NCI-H1930 (cell line): ENCODE measurements at regions not wholly inside any gene's neighbourhood (a gene's known extent, or its start where the extent isn't known, plus 50 kb on each side); places are given as distances from the start of the nearest gene placed in this dataset.

Experiments
- DNase-seq, 2 experiments: peaks; one replicate each; lab custom pipeline; 2025; lab: John Stamatoyannopoulos, UW

- no peak for DNase-seq
Observed at GRCh38 chr7:10888861-10889260, 84.8 kb upstream of the PHF14 start.

- DNase-seq = no peak
Observed at GRCh38 chr7:10889266-10889898, 84.3 kb upstream of the PHF14 start.

GRCh38 chr7:10908600-10908999, 65.1 kb upstream of the PHF14 start:
- DNase-seq = no peak

GRCh38 chr7:10910447-10910846, 63.2 kb upstream of the PHF14 start:
- DNase-seq = no peak

- no peak for DNase-seq
Observed at GRCh38 chr7:10912077-10912476, 61.6 kb upstream of the PHF14 start.

GRCh38 chr7:10913457-10913856, 60.2 kb upstream of the PHF14 start:
- no peak for DNase-seq

- no peak for DNase-seq
Observed at GRCh38 chr7:10918093-10918590, 55.5 kb upstream of the PHF14 start.

- no peak for DNase-seq
Observed at GRCh38 chr7:10919923-10920322, 53.7 kb upstream of the PHF14 start.
